LHCN-M2 (cell line): ENCODE measurements at regions not wholly inside any gene's neighbourhood (a gene's known extent, or its start where the extent isn't known, plus 50 kb on each side); places are given as distances from the start of the nearest gene placed in this dataset.

ENCODE experiments used
- DNase-seq: peaks from one replicate; pipeline ENCODE4 v3.0.0-alpha.2; 2012; ENCODE audit warnings: low read depth

GRCh38 chrX:44042751-44043150 lies 69.6 kb upstream of the NDP start:
- peak; percentile 68 for DNase-seq

- no peak for DNase-seq
Measured at GRCh38 chrX:44042116-44042515, 68.9 kb upstream of the NDP start.

- no peak for DNase-seq
Measured at GRCh38 chrX:44040406-44040805, 67.2 kb upstream of the NDP start.

- no peak for DNase-seq
Measured at GRCh38 chrX:44039556-44039955, 66.4 kb upstream of the NDP start.

GRCh38 chrX:44036336-44036735 lies 63.1 kb upstream of the NDP start:
- peak; percentile 92 for DNase-seq

- peak; percentile 70 for DNase-seq
Measured at GRCh38 chrX:44035571-44035970, 62.4 kb upstream of the NDP start.

- no peak for DNase-seq
Measured at GRCh38 chrX:44032479-44032878, 59.3 kb upstream of the NDP start.

GRCh38 chrX:44025555-44025954 lies 52.4 kb upstream of the NDP start:
- peak; percentile 56 for DNase-seq
